SH-SY5Y (cell line): ENCODE measurements at regions not wholly inside any gene's neighbourhood (a gene's known extent, or its start where the extent isn't known, plus 50 kb on each side); places are given as distances from the start of the nearest gene placed in this dataset.

ENCODE experiments used
- GATA2 ChIP-seq: IDR thresholded peaks from 2 replicates; pipeline ENCODE4 v1.6.1; 2011; ENCODE audit warnings: mild to moderate bottlenecking, low read depth, low read length
- GATA3 ChIP-seq: IDR thresholded peaks from 2 replicates; pipeline ENCODE4 v1.6.1; 2011; ENCODE audit warnings: low read depth, mild to moderate bottlenecking, low read length, moderate library complexity

DNA sequence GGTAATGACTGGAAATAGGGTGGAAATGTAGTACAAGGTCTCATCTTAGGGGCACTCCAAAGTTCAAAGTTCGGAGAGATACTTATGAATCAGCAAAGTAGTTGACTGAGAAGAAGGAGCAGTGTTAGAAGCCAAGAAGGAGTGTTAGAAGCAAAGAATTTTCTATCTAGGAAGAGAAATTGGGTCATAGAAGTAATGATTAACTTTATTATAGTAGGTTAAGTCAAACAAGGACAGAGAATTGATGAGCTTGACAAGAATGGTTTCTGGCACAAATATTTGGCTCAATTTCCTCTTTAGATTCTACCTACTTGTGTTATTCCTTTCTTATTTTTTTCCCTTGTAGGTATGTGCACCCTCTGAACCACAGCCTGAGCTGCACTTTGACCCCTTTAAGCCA lies 810.5 kb upstream of the LRFN5 start:
- TF ChIP-seq GATA2 (no peak), GATA3 (no peak)
